ENCODE measurements at regions not wholly inside any gene's neighbourhood (a gene's known extent, or its start where the extent isn't known, plus 50 kb on each side); places are given as distances from the start of the nearest gene placed in this dataset.

- no peak for TF ChIP-seq CTCF (optimal IDR thresholded peaks at IDR 0.05 in 1 of 3, IDR thresholded peaks at IDR 0.05 in 1 of 3, conservative IDR thresholded peaks at IDR 0.05 in 1 of 3; ENCODE audit: extremely low read depth in 1 of 3, insufficient read depth in 2 of 3, low read length in 3 of 3)
- no peak for TF ChIP-seq EZH2 (IDR thresholded peaks at IDR 0.05; ENCODE audit: low read length)
Measured at GRCh38 chr13:87426742-87427141, 244.4 kb upstream of the SLITRK5 start.
